H1 (cell line): ENCODE measurements at regions not wholly inside any gene's neighbourhood (a gene's known extent, or its start where the extent isn't known, plus 50 kb on each side); places are given as distances from the start of the nearest gene placed in this dataset.

Experiments
- BACH1 ChIP-seq: IDR thresholded peaks from 2 replicates; pipeline ENCODE4 v1.6.1; 2012; ENCODE audit warnings: low read length, improper control_type of control experiment
- CHD7 ChIP-seq: fragments of 300-600 bp; sonication (generic); IDR thresholded peaks from 2 replicates; pipeline ENCODE4 v1.7.1; 2012; ENCODE audit warnings: low read length, moderate library complexity, mild to moderate bottlenecking, inconsistent platforms; ENCODE audit not compliant: insufficient replicate concordance
- EGR1 ChIP-seq: IDR thresholded peaks from 2 replicates; pipeline ENCODE4 v1.6.1; 2011; ENCODE audit warnings: low read depth, low read length, borderline replicate concordance
- GABPA ChIP-seq: IDR thresholded peaks from 2 replicates; pipeline ENCODE4 v1.6.1; 2011; ENCODE audit warnings: mild to moderate bottlenecking, low read length, moderate library complexity, borderline replicate concordance; ENCODE audit not compliant: insufficient read depth
- GTF2F1 ChIP-seq: IDR thresholded peaks from 2 replicates; pipeline ENCODE4 v1.6.1; 2012; ENCODE audit warnings: low read depth, low read length, improper control_type of control experiment, borderline replicate concordance
- HDAC6 ChIP-seq: IDR thresholded peaks from one replicate; pipeline ENCODE4 v1.7.1; 2012; ENCODE audit warnings: low read depth, mild to moderate bottlenecking, inconsistent platforms, low read length, moderate library complexity
- JUND ChIP-seq: IDR thresholded peaks from 2 replicates; pipeline ENCODE4 v1.6.1; 2011; ENCODE audit warnings: mild to moderate bottlenecking, improper control_type of control experiment, low read length
- NRF1 ChIP-seq: IDR thresholded peaks from 2 replicates; pipeline ENCODE4 v1.6.1; 2011; ENCODE audit warnings: mild to moderate bottlenecking, low read depth, low read length, improper control_type of control experiment
- POLR2A ChIP-seq, 2 experiments: IDR thresholded peaks; 1 replicate in 1 of 2; 2 replicates in 1 of 2; pipeline ENCODE4 v1.6.1; 2011; ENCODE audit warnings: low read depth in 2 of 2, low read length in 2 of 2, mild to moderate bottlenecking in 2 of 2; ENCODE audit errors: control extremely low read depth in 1 of 2
- SP1 ChIP-seq: IDR thresholded peaks from 2 replicates; pipeline ENCODE4 v1.6.1; 2011; ENCODE audit warnings: low read depth, low read length
- TEAD4 ChIP-seq: IDR thresholded peaks from 2 replicates; pipeline ENCODE4 v1.6.1; 2012; ENCODE audit warnings: low read depth, low read length, inconsistent platforms, mixed read lengths

GRCh38 chr11:42012271-42012670 lies 552.8 kb upstream of the LRRC4C start (continued):
- no peak for TF ChIP-seq CHD7
- no peak for TF ChIP-seq NRF1
- TF ChIP-seq JUND, result no peak
- TF ChIP-seq HDAC6, result no peak
- TF ChIP-seq EGR1, result no peak
- TF ChIP-seq POLR2A (IDR thresholded peaks at IDR 0.05; ENCODE audit: control extremely low read depth in 1 of 2, low read depth in 2 of 2, low read length in 2 of 2), result no peak
- no peak for TF ChIP-seq SP1
- no peak for TF ChIP-seq BACH1
- TF ChIP-seq TEAD4, result no peak
- no peak for TF ChIP-seq GABPA
- no peak for TF ChIP-seq GTF2F1
